IMR-90 (cell line): ENCODE measurements at regions not wholly inside any gene's neighbourhood (a gene's known extent, or its start where the extent isn't known, plus 50 kb on each side); places are given as distances from the start of the nearest gene placed in this dataset.

Experiments
- ATAC-seq: fragments of 200-7000 bp; cut with Tn5 transposase; 2 replicates; pipeline ENCODE4 v1.9.1; 2020; ENCODE audit warnings: low read depth, mild to moderate bottlenecking, moderate library complexity
- BruUV-seq: library from RNA; stranded (reverse); fragments of 400-500 nt; replicated peaks from 2 replicates; lab custom pipeline; 2021; lab: Mats Ljungman, UMichigan
- CTCF ChIA-PET: fragments of 300-600 bp; formaldehyde crosslinking; extraction: SDS; loops from one replicate; lab custom pipeline; 2021; ENCODE audit warnings: antibody characterized with exemption; lab: Yijun Ruan, JAX
- POLR2A ChIA-PET: fragments of 300-600 bp; sonication (Branson Sonifier 250); formaldehyde crosslinking; loops from one replicate; lab custom pipeline; 2022; ENCODE audit warnings: antibody characterized with exemption; ENCODE audit not compliant: unreplicated experiment; lab: Charles Lee
- DNase-seq: peaks from one replicate; pipeline ENCODE4 v3.0.0; 2013
- H2AFZ ChIP-seq: replicated peaks from 2 replicates; pipeline ENCODE3; 2013; ENCODE audit warnings: low read length, mild to moderate bottlenecking; ENCODE audit not compliant: poor library complexity
- H2AK5ac ChIP-seq: 2 replicates; pipeline ENCODE4 v1.6.1; 2013; ENCODE audit warnings: low read depth, low read length, inconsistent platforms
- H2AK9ac ChIP-seq: replicated peaks from 2 replicates; pipeline ENCODE3; 2013; ENCODE audit warnings: mild to moderate bottlenecking, low read depth, low read length, moderate library complexity; ENCODE audit not compliant: poor library complexity
- H2BK120ac ChIP-seq: 2 replicates; pipeline ENCODE4 v1.6.1; 2013; ENCODE audit warnings: low read depth, low read length, inconsistent platforms
- H2BK15ac ChIP-seq: 3 replicates; pipeline ENCODE4 v1.6.1; 2013; ENCODE audit warnings: low read depth, low read length, inconsistent platforms
- H2BK20ac ChIP-seq: 2 replicates; pipeline ENCODE4 v1.6.1; 2013; ENCODE audit warnings: low read depth, mild to moderate bottlenecking, inconsistent platforms, low read length, moderate library complexity
- H2BK5ac ChIP-seq: 2 replicates; pipeline ENCODE4 v1.6.1; 2013; ENCODE audit warnings: mild to moderate bottlenecking, low read depth, low read length, inconsistent platforms; ENCODE audit not compliant: poor library complexity, severe bottlenecking
- H3K14ac ChIP-seq: replicated peaks from 2 replicates; pipeline ENCODE4 v1.6.1; 2013; ENCODE audit warnings: low read depth, low read length, inconsistent platforms
- H3K18ac ChIP-seq: 2 replicates; pipeline ENCODE4 v1.6.1; 2013; ENCODE audit warnings: low read depth, low read length, control low read depth
- H3K23ac ChIP-seq: 2 replicates; pipeline ENCODE4 v1.6.1; 2013; ENCODE audit warnings: low read depth, low read length, inconsistent platforms
- H3K27ac ChIP-seq: 2 replicates; pipeline ENCODE4 v1.5.1; 2013; ENCODE audit warnings: mild to moderate bottlenecking, control low read depth, low read length; ENCODE audit not compliant: insufficient read depth
- H3K27me3 ChIP-seq: 2 replicates; pipeline ENCODE4 v1.6.1; 2013; ENCODE audit warnings: low read length; ENCODE audit not compliant: control insufficient read depth, insufficient read depth
- H3K36me3 ChIP-seq: 2 replicates; pipeline ENCODE4 v1.6.1; 2013; ENCODE audit warnings: low read length, mixed read lengths; ENCODE audit not compliant: control insufficient read depth, insufficient read depth
- H3K4ac ChIP-seq: 2 replicates; pipeline ENCODE4 v1.6.1; 2013; ENCODE audit warnings: low read depth, low read length, inconsistent platforms
- H3K4me1 ChIP-seq: 2 replicates; pipeline ENCODE4 v1.6.1; 2013; ENCODE audit warnings: low read length, mixed read lengths; ENCODE audit not compliant: control insufficient read depth, insufficient read depth
- H3K4me2 ChIP-seq: 2 replicates; pipeline ENCODE4 v1.6.1; 2013; ENCODE audit warnings: low read depth, mild to moderate bottlenecking, control low read depth, low read length, moderate library complexity
- H3K4me3 ChIP-seq: 2 replicates; pipeline ENCODE4 v1.5.1; 2013; ENCODE audit warnings: low read depth, mild to moderate bottlenecking, control low read depth, low read length, moderate library complexity; ENCODE audit not compliant: insufficient read depth
- H3K56ac ChIP-seq: 2 replicates; pipeline ENCODE4 v1.6.1; 2013; ENCODE audit warnings: low read length, inconsistent platforms; ENCODE audit not compliant: insufficient read depth; ENCODE audit errors: extremely low read depth
- H3K79me1 ChIP-seq, 2 experiments: 2 replicates each; pipeline ENCODE4 v1.6.1; 2013; ENCODE audit warnings: low read length in 2 of 2, inconsistent platforms in 1 of 2, low read depth in 1 of 2
- H3K9ac ChIP-seq: 2 replicates; pipeline ENCODE4 v1.6.1; 2013; ENCODE audit warnings: low read depth, low read length, control low read depth
- H3K9me1 ChIP-seq: 2 replicates; pipeline ENCODE4 v1.6.1; 2013; ENCODE audit warnings: low read length, inconsistent platforms; ENCODE audit not compliant: insufficient read depth
- H3K9me3 ChIP-seq: 2 replicates; pipeline ENCODE4 v1.6.1; 2013; ENCODE audit warnings: low read length; ENCODE audit not compliant: control insufficient read depth, insufficient read depth
- H4K20me1 ChIP-seq: 2 replicates; pipeline ENCODE4 v1.6.1; 2013; ENCODE audit warnings: low read length, inconsistent platforms; ENCODE audit not compliant: insufficient read depth
- H4K5ac ChIP-seq: 2 replicates; pipeline ENCODE4 v1.6.1; 2013; ENCODE audit warnings: mild to moderate bottlenecking, low read depth, low read length, control low read depth
- H4K8ac ChIP-seq, 2 experiments: 2 replicates each; pipeline ENCODE4 v1.6.1; 2013; ENCODE audit warnings: low read depth in 2 of 2, low read length in 2 of 2, control low read depth in 1 of 2, inconsistent platforms in 1 of 2
- H4K91ac ChIP-seq: 2 replicates; pipeline ENCODE4 v1.6.1; 2013; ENCODE audit warnings: low read depth, low read length, inconsistent platforms; ENCODE audit not compliant: insufficient read depth
- BHLHE40 ChIP-seq: fragments of 150-350 bp; IDR thresholded peaks from 2 replicates; pipeline ENCODE4 v1.6.1; 2016; ENCODE audit warnings: mild to moderate bottlenecking, low read depth, low read length
- CEBPB ChIP-seq: IDR thresholded peaks from 2 replicates; pipeline ENCODE4 v1.6.1; 2012; ENCODE audit warnings: low read depth, low read length, improper control_type of control experiment
- CHD1 ChIP-seq: IDR thresholded peaks from 2 replicates; pipeline ENCODE4 v1.6.1; 2012; ENCODE audit warnings: low read depth, low read length, improper control_type of control experiment
- CTCF ChIP-seq: conservative IDR thresholded peaks from 2 replicates; pipeline ENCODE4 v1.5.1; 2012; ENCODE audit warnings: mild to moderate bottlenecking, low read depth, low read length, improper control_type of control experiment
- ELK1 ChIP-seq: fragments of 150-350 bp; IDR thresholded peaks from 2 replicates; pipeline ENCODE4 v1.6.1; 2016; ENCODE audit warnings: low read depth, mild to moderate bottlenecking, low read length, moderate library complexity, borderline replicate concordance
- FOS ChIP-seq: fragments of 150-350 bp; IDR thresholded peaks from 2 replicates; pipeline ENCODE4 v1.6.1; 2016; ENCODE audit warnings: low read depth, low read length
- MAFK ChIP-seq: IDR thresholded peaks from 2 replicates; pipeline ENCODE4 v1.6.1; 2012; ENCODE audit warnings: low read depth, low read length, improper control_type of control experiment
- MAZ ChIP-seq: IDR thresholded peaks from 2 replicates; pipeline ENCODE4 v1.6.1; 2012; ENCODE audit warnings: low read depth, mild to moderate bottlenecking, low read length, improper control_type of control experiment, moderate library complexity, borderline replicate concordance
- MXI1 ChIP-seq: IDR thresholded peaks from 2 replicates; pipeline ENCODE4 v1.6.1; 2012; ENCODE audit warnings: low read depth, mild to moderate bottlenecking, low read length, moderate library complexity, borderline replicate concordance
- NFE2L2 ChIP-seq: fragments of 150-350 bp; IDR thresholded peaks from 2 replicates; pipeline ENCODE4 v1.6.1; 2016; ENCODE audit warnings: low read depth, mild to moderate bottlenecking, low read length
- POLR2A ChIP-seq: IDR thresholded peaks from 2 replicates; pipeline ENCODE4 v1.6.1; 2012; ENCODE audit warnings: mild to moderate bottlenecking, low read depth, low read length
- RAD21 ChIP-seq: IDR thresholded peaks from 2 replicates; pipeline ENCODE4 v1.6.1; 2012; ENCODE audit warnings: low read length, improper control_type of control experiment
- RCOR1 ChIP-seq: IDR thresholded peaks from 2 replicates; pipeline ENCODE4 v1.6.1; 2012; ENCODE audit warnings: mild to moderate bottlenecking, low read length, improper control_type of control experiment; ENCODE audit not compliant: insufficient replicate concordance
- RFX5 ChIP-seq: IDR thresholded peaks from 2 replicates; pipeline ENCODE4 v1.8.0; 2012; ENCODE audit warnings: low read depth, mild to moderate bottlenecking, low read length, moderate library complexity
- SMC3 ChIP-seq: fragments of 150-350 bp; IDR thresholded peaks from 2 replicates; pipeline ENCODE4 v1.6.1; 2016; ENCODE audit warnings: low read depth, mild to moderate bottlenecking, antibody characterized with exemption, low read length, moderate library complexity
- USF2 ChIP-seq: fragments of 150-350 bp; IDR thresholded peaks from 2 replicates; pipeline ENCODE4 v1.6.1; 2017; ENCODE audit warnings: mild to moderate bottlenecking, antibody characterized with exemption, low read length, low read depth
- WGBS, 2 experiments: methylation state at CpG; one replicate each; pipeline versions ENCODE4 v1.1.5 to v1.1.7; 2013; ENCODE audit warnings: missing lambda C conversion rate in 2 of 2; ENCODE audit not compliant: insufficient read length in 1 of 2; ENCODE audit errors: extremely low coverage in 2 of 2; 5-methylcytosine and 5-hydroxymethylcytosine counted together
- dilution Hi-C: fragments of 300-500 bp; cut with HindIII; formaldehyde crosslinking; loops from one replicate; pipeline ENCODE4 v1.14.3; 2018; ENCODE audit warnings: low sequenced_read_pairs; ENCODE audit not compliant: unreplicated experiment
- in situ Hi-C: fragments of 300-500 bp; cut with MboI; formaldehyde crosslinking; loops from 3 replicates; pipeline ENCODE4 v1.14.3; 2019; ENCODE audit warnings: low sequenced_read_pairs, inconsistent platforms, mixed read lengths
- intact Hi-C: fragments of 100-400 bp; cut with micrococcal nuclease; formaldehyde crosslinking; loops from 2 replicates; pipeline ENCODE4 v1.10.0; 2022

- Histone ChIP-seq H4K20me1 (no peaks in the 10 kb centered on the region), H2BK15ac (peak overlapping the region; percentile 67; the same call in 1 of the 3 replicates), H3K9me3 (peaks cover 2% of the 10 kb centered on the region; the same call in 1 of the 2 replicates), H3K9ac (no peak overlapping the region), H4K91ac (no peak overlapping the region), H3K23ac (peak overlapping the region; percentile 23; the same call in 1 of the 2 replicates), H3K56ac (no peak overlapping the region), H4K5ac (peak overlapping the region; percentile 67; the same call in 1 of the 2 replicates), H2BK120ac (peak overlapping the region; percentile 66), H3K18ac (peak overlapping the region; percentile 51; the same call in 1 of the 2 replicates), H2AK5ac (no peak overlapping the region; the same call in 1 of the 2 replicates), H3K27me3 (no peaks in the 10 kb centered on the region), H3K4me1 (peaks cover 6% of the 10 kb centered on the region), H3K4ac (peak overlapping the region; percentile 55; the same call in 1 of the 2 replicates), H2BK20ac (peak overlapping the region; percentile 69; the same call in 1 of the 2 replicates), H3K4me3 (no peak overlapping the region), H3K4me2 (no peak overlapping the region), H2AK9ac (no peak overlapping the region), H3K36me3 (no peaks in the 10 kb centered on the region), H3K27ac (no peak overlapping the region), H2BK5ac (peak overlapping the region; percentile 38), H2AFZ (no peak overlapping the region), H3K9me1 (no peaks in the 10 kb centered on the region), H3K79me1 (no peaks in the 10 kb centered on the region), H4K8ac (peak overlapping the region in 1 of 2 experiments; percentile 15; a peak in 1 of 4 replicates), H3K14ac (peak overlapping the region; percentile 79)
- TF ChIP-seq MAFK (no peak), RFX5 (no peak), CTCF (no peak), ELK1 (no peak), RCOR1 (no peak), SMC3 (no peak), FOS (no peak), BHLHE40 (no peak), USF2 (no peak), MAZ (no peak), CEBPB (no peak), RAD21 (no peak), NFE2L2 (no peak), CHD1 (no peak), MXI1 (no peak), POLR2A (no peak)
- ChIA-PET CTCF (no interaction called here), POLR2A (interaction anchor here (1.0 kb wide), 1 partner anchor 8 kb away, joined by 4 read pairs; no protein-coding TSS in a partner anchor)
- DNase-seq (peak; percentile 75), ATAC-seq (no peak)
- no TSS peak for BruUV-seq
- WGBS, 2 experiments = 62% methylated on average over 4 of the region's 4 CpGs; no CpG with 5 or more reads in 1 of the 2 experiments
- dilution Hi-C loops = no loop called here
- intact Hi-C loops = no loop called here
- in situ Hi-C loops = no loop called here
Observed at GRCh38 chr7:41162612-41163011, 540.3 kb downstream of the INHBA start.
